Ectodermal cell (in vitro differentiated cells): ENCODE measurements at regions not wholly inside any gene's neighbourhood (a gene's known extent, or its start where the extent isn't known, plus 50 kb on each side); places are given as distances from the start of the nearest gene placed in this dataset.

Experiments
- H3K27ac ChIP-seq: 2 replicates; pipeline ENCODE4 v1.7.0; 2013; ENCODE audit warnings: mild to moderate bottlenecking, low read depth, low read length; ENCODE audit not compliant: insufficient read depth, poor library complexity, severe bottlenecking
- H3K27me3 ChIP-seq: 2 replicates; pipeline ENCODE4 v1.7.0; 2013; ENCODE audit warnings: mild to moderate bottlenecking, low read length; ENCODE audit not compliant: insufficient read depth, control insufficient read depth, poor library complexity, severe bottlenecking
- H3K36me3 ChIP-seq: one replicate; pipeline ENCODE4 v1.7.0; 2013; ENCODE audit warnings: low read length; ENCODE audit not compliant: control insufficient read depth, insufficient read depth
- H3K4me1 ChIP-seq: one replicate; pipeline ENCODE4 v1.7.0; 2013; ENCODE audit warnings: low read length; ENCODE audit not compliant: control insufficient read depth, insufficient read depth
- H3K4me3 ChIP-seq: 2 replicates; pipeline ENCODE4 v1.7.0; 2013; ENCODE audit warnings: low read depth, low read length, control low read depth; ENCODE audit not compliant: insufficient read depth
- H3K9me3 ChIP-seq: 2 replicates; pipeline ENCODE4 v1.7.0; 2013; ENCODE audit warnings: mild to moderate bottlenecking, low read length, moderate library complexity; ENCODE audit not compliant: control insufficient read depth
- whole genome bisulfite sequencing, 2 experiments: methylation state at CpG; one replicate each; pipeline ENCODE4 v1.1.7; 2013; ENCODE audit warnings: missing lambda C conversion rate in 2 of 2; 5-methylcytosine and 5-hydroxymethylcytosine counted together

DNA sequence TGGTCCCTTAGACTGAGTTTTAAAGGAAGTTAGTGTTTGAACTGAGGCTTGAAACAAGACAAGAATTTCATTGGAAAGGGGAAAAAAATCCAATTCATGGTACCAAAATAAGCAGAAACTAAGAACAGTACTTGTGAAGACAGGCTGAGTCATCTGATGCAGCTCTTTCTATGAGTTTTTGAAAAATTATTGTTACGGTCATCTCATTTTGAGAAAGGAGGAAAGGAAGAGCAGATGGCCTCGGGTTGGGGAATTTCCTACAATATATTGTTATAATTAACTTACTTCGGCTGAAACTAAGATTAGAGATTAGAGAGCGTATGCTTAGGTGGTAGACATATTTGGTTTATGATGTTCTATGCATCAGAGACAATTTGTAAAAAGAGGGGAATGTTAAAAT, 2164.8 kb upstream of the AGA start:
- Histone ChIP-seq H3K9me3 (no peaks in the 10 kb centered on the region), H3K4me3 (no peak overlapping the region), H3K36me3 (no peaks in the 10 kb centered on the region), H3K27ac (no peak overlapping the region), H3K4me1 (no peaks in the 10 kb centered on the region), H3K27me3 (no peaks in the 10 kb centered on the region)
- 99 to 100% methylated on average over 3 of the region's 4 CpGs for WGBS, 2 experiments

DNA sequence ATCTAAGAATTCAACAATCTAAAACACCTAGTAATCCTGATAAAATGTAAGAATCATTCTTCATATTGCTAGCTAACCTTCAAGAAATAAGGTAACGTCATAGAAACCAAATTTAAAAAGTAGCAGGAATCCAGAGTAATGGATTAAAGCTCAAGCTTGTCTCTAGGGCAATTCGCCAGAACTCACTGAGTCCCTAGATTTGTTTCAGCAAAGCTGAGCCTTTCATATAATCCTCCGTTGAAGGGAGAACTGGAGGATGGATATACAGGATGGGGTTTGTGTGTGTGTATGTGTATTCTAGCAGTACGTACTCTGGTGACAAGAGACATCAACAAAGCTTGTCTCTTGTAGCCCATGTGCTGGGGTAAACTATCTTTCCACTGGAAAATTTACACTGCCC, 2173.5 kb upstream of the AGA start:
- no peaks in the 10 kb centered on the region for H3K36me3 ChIP-seq
- 91 to 94% methylated on average over 4 of the region's 4 CpGs for WGBS, 2 experiments
- H3K4me1 ChIP-seq: no peaks in the 10 kb centered on the region
- H3K27me3 ChIP-seq: no peaks in the 10 kb centered on the region
- no peaks in the 10 kb centered on the region for H3K9me3 ChIP-seq
- no peak overlapping the region for H3K27ac ChIP-seq
- no peak overlapping the region for H3K4me3 ChIP-seq

DNA sequence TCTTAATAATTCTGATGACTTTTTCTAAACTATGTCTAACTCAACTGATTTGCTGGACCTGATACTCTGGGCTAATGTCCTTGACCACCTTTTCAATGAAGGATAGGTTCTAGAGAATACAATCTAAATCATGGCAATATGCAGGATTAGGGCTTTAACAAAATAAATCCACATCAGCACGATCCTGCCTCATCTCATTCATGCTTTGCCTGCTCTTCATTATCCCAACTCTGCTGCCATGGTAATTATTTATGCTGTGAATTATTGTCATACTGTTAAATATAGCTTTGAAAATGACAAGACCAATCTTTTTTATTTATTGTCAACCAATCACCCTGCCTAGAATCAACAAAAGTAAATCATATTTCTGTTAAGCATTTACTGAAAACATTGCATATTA, 2176.7 kb upstream of the AGA start:
- no peaks in the 10 kb centered on the region for H3K27me3 ChIP-seq
- WGBS, 2 experiments: 92 to 100% methylated on average over 1 of the region's 1 CpG
- no peak overlapping the region for H3K4me3 ChIP-seq
- no peaks in the 10 kb centered on the region for H3K4me1 ChIP-seq
- no peaks in the 10 kb centered on the region for H3K36me3 ChIP-seq
- H3K9me3 ChIP-seq: no peaks in the 10 kb centered on the region
- no peak overlapping the region for H3K27ac ChIP-seq

DNA sequence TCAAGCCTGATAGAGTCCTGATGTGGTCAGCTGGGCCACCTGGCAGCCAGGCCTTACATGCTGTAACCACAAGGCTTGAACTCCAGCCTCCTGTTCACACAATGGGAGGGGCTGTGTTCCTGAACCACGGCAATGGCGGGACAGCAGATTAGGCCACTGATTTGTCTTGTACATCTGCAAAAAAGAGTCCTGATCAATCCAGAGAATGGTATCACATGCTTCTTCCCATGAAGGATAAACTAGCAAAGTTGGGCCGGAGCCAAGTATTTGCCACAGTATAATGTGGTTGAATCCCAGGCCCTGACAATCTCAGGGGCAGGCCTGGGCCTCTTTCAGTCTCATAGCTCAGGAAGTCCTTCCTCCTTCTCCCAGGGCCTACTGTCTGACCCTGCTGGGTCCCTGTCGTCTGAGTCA, 2182.5 kb upstream of the AGA start:
- 87 to 97% methylated on average over 4 of the region's 4 CpGs for WGBS, 2 experiments
- Histone ChIP-seq H3K27me3 (no peaks in the 10 kb centered on the region), H3K4me1 (no peaks in the 10 kb centered on the region), H3K4me3 (no peak overlapping the region), H3K36me3 (no peaks in the 10 kb centered on the region), H3K9me3 (no peaks in the 10 kb centered on the region), H3K27ac (no peak overlapping the region)

DNA sequence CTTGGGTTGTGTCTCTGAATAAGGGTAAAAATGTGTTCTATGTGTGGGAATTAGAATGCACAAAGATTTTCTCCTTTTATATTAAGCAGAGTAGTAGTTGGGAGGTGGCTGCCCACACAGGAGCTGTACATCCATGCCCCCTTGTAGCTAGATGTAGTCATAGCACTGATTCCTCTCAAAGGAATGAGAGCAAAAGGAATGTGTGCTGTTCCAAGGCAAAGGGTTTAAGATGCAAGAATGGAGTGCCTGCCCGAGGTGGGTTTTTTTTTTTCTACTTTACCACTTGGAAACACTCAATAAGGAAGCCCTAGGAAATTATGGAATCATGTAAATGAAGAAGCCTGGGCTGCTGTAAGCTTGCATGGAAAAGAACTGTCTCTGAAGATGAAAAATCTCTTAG, 2183.2 kb upstream of the AGA start:
- Histone ChIP-seq H3K9me3 (no peaks in the 10 kb centered on the region), H3K4me1 (no peaks in the 10 kb centered on the region), H3K4me3 (no peak overlapping the region), H3K27ac (no peak overlapping the region), H3K36me3 (no peaks in the 10 kb centered on the region), H3K27me3 (no peaks in the 10 kb centered on the region)
- WGBS, 2 experiments: 78% methylated on average over 1 of the region's 1 CpG; no CpG with 5 or more reads in 1 of the 2 experiments

DNA sequence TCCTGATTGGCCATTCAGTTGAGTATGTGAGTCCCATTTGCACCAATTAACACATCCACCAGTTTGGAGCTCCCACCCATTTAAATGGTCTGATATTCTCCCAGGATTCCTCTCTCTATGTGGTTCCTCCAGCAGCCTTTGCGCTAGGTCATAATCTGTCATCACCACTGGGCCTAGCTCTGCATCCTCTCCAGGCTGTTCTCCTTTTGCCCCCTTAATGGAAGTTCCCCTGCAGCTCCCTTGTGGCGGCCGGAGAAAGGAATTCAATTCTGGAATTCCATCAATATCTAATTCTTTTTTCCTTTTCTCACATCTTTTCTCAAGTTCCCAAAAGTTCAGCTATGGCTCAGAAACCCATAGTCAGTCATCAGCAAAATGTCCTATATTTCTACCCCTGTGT, 2184.4 kb upstream of the AGA start:
- no peaks in the 10 kb centered on the region for H3K27me3 ChIP-seq
- no peak overlapping the region for H3K27ac ChIP-seq
- H3K9me3 ChIP-seq: no peaks in the 10 kb centered on the region
- H3K4me3 ChIP-seq: no peak overlapping the region
- H3K4me1 ChIP-seq: no peaks in the 10 kb centered on the region
- 56 to 59% methylated on average over 3 of the region's 3 CpGs for WGBS, 2 experiments
- no peaks in the 10 kb centered on the region for H3K36me3 ChIP-seq

DNA sequence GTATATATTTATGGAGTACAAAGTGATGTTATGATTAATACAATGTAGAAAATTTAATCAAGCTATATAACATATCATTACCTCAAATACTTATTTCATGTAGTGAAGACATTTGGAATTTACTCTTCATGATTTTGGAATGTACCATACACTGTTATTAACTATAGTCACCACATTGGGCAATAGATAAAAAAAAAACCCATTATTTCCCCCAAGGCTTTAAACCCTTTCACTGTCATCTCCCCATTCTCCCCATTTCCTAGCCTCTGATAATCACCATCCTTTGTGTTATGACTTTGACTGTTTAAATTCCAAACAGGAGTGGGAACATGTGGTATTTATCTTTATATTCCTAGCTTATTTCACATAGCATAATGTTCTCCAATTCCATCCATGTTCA, 2189.1 kb upstream of the AGA start:
- no peaks in the 10 kb centered on the region for H3K36me3 ChIP-seq
- no peaks in the 10 kb centered on the region for H3K4me1 ChIP-seq
- H3K9me3 ChIP-seq: no peaks in the 10 kb centered on the region
- H3K4me3 ChIP-seq: no peak overlapping the region
- H3K27ac ChIP-seq: no peak overlapping the region
- no peaks in the 10 kb centered on the region for H3K27me3 ChIP-seq

DNA sequence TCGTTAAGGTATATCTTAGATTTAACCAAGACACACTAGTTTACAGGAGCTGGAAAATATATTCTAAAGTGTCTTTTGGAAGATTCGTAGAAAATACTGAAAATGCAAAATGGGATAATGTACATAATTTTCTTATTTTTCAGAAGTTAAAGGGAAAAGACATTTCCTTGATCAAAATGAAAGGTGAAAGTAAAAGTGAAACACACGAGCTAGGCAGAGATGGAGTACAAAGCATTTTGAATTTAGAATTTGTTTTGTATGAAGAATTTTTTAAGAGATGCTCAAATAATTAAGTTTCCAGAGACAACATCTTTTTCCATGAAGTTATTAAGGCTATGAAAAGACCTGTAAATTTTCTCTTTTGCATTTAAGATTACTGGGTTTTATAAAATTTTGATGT, 2192.6 kb upstream of the AGA start:
- WGBS, 2 experiments: 95% methylated on average over 2 to 3 of the region's 3 CpGs
- Histone ChIP-seq H3K36me3 (no peaks in the 10 kb centered on the region), H3K9me3 (no peaks in the 10 kb centered on the region)

DNA sequence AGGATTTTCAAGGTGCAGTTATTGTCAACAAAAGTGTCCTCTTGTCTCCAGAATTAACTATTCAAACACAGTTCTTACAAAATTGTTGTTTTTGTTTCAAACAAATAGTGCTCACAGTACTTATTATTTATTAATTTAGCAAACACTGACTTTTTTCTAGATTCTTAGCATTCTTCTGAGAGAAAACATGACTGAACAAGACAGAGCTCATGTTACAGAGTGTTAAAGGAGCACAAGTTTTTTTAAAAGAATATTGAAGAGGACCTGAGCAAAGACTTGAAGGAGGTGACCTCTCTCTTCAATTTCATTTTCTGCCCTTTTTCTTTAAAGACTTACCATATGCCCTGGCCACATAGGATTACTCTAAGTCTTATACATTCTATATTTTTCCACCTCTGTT, 2220.3 kb upstream of the AGA start:
- Histone ChIP-seq H3K36me3 (no peaks in the 10 kb centered on the region), H3K27ac (no peak overlapping the region), H3K27me3 (no peaks in the 10 kb centered on the region), H3K4me3 (no peak overlapping the region), H3K9me3 (no peaks in the 10 kb centered on the region), H3K4me1 (no peaks in the 10 kb centered on the region)

More for the DNA sequence above, 2192.6 kb upstream of the AGA start:
- Histone ChIP-seq H3K27me3 (no peaks in the 10 kb centered on the region), H3K27ac (no peak overlapping the region), H3K4me3 (no peak overlapping the region), H3K4me1 (no peaks in the 10 kb centered on the region)

DNA sequence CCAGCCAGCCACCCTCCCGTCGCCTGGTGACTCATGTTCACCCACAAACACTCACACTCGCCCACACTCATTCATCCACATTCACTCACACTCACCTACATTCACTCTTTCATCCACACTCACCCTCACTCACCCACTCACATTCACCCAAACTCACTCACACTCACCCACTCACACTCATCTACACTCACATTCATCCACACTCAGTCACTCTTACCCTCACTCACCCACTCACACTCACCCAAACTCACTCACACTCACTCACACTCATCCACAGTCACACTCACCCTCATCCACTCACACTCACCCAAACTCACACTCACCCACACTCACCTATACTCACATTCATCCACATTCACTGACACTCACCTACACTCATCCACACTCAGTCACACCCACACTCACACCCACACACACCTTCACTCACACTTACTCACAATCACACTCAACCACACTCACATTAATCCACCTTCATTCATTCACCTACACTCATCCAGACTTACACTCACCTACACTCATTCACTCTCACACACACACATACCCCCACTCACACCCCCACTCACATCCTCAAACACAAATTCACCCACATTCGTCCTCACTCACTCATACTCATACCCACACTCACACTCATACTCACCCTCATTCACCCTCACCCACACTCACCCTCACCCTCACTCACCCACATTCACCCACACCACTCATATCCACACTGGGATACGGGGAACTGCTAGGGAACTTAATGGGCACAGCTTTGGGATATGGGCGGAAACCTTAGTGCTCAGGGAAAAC, 2221.6 kb upstream of the AGA start:
- Histone ChIP-seq H3K27ac (no peak overlapping the region), H3K9me3 (no peaks in the 10 kb centered on the region), H3K27me3 (no peaks in the 10 kb centered on the region), H3K4me1 (no peaks in the 10 kb centered on the region), H3K36me3 (no peaks in the 10 kb centered on the region), H3K4me3 (no peak overlapping the region)
- 90% methylated on average over 6 of the region's 6 CpGs for WGBS, 2 experiments
